Muscle of back (tissue), 3 donors: ENCODE measurements at regions not wholly inside any gene's neighbourhood (a gene's known extent, or its start where the extent isn't known, plus 50 kb on each side); places are given as distances from the start of the nearest gene placed in this dataset.
"Not testable (repeated sequence)": the region's sequence is repeated elsewhere in the genome, so short reads cannot be mapped to it uniquely, and the experiment has no call there.

Source experiments
- DNase-seq, 3 donors: peaks; one replicate each; pipeline versions ENCODE4 v3.0.0 to v3.0.0-alpha.2; 2013

- DNase-seq: no peak
Measured at GRCh38 chr4:60315586-60315985, 884.5 kb upstream of the ADGRL3 start.

DNA sequence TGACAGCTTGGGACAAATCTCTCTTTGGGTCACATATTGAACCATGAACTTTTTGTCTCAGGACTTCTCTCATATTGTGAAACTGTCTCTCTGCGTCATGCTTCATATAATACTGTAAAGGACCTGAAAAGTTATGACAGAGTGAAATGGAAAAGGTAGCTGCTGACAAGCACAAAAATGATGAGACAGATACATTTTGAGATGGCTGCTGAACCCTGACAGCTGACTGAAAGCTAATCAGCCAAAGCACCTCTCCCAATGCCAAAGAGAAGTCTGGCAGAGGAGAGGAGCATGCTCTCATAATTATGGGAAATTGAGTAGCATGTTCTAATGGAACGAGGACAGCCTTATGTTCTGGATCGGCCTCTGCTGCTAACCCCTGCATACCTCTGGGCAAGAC is 873.4 kb upstream of the ADGRL3 start:
- no peak for DNase-seq

GRCh38 chr4:60327651-60328050 is 872.5 kb upstream of the ADGRL3 start:
- peak in 2 of 3 donors; percentile 21 to 45 for DNase-seq

GRCh38 chr4:60344908-60345307 is 855.2 kb upstream of the ADGRL3 start:
- DNase-seq: peak; percentile 22 to 69 (median 25)

DNA sequence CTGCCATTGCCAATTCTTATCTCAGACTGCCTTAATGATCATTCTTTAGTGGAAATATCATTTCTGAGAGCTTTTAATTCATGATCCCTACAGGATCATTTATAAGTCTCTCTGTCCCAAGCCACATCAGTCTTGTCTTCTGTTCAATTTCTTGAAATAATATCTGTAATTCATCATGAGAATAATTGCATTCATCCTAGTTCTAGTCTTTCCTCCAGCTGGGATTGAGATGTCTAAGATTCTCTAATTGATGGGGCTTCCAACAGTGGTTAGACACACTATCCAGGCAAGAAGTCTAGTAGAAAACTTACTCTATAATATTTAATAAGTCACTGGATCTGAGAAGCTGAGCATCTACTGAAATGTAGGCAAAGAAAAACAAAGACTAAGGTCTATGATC is 854.7 kb upstream of the ADGRL3 start:
- DNase-seq: peak in 2 of 3 donors; percentile 25 to 52

DNA sequence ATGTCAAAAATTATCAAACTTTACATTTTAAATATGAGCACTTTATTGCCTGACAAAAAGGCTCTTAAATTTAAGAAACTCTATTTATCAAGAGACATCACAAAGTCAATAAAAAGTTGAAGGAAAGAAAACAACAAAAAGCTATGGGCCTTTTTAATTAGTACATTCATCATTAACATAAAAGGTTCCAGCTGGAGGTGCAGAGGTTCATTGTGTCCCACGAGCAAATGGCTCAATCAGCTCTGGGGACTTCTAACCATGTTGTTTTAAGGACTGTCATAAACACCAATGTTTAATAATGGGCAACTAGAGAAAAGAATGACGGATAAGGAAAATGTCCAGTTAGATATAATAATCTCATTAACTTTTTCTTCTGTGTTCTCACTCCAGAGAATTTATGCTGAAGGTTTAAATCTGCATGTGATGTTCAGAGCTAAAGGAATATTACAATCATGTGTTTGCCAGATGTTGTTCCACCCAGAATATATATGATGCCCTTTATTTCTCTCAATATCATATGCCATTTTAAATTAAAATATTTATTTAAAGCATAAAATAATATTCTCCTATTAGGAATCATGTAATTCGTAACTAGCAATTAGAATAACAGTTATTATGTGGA is 840.3 kb upstream of the ADGRL3 start:
- DNase-seq: no peak

DNA sequence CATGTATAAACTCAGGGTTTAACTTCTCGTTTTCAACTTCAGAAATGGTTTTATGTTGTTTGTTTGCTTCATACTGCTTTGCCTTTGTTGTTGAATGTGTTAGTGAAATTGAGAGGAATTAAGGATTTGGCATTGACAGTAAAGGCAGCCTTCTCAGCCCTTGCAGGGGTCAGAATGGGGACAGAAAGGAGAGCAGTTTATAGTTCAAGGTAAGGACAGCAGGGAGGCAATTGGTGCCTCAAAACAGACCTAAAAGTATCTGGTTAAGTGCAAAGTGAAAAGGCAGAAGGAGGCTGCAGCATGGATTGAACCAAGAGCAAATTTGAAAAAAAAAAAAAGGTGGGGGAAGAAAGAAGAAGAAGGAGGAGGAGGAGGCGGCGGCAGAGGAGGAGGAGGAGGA is 835.0 kb upstream of the ADGRL3 start:
- DNase-seq: no peak

DNA sequence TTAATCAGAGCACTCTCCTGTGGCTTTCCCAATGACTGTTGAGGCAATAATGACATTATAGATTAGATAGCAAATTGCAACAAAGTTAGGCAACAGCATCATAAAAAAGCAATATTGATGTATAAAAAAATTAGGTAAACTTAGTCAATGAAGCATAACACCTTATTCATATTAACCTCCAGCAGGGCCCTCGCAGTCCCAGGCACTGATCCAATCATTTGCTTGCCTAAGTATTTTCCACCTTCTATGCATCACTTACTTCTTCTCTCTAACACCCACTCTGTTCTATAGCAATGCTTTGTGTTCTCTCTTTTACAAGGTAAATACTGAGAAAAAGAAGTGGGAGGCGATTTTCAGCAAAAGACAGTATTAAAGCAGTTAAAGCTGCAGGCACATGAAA is 833.5 kb upstream of the ADGRL3 start:
- DNase-seq: no peak

DNA sequence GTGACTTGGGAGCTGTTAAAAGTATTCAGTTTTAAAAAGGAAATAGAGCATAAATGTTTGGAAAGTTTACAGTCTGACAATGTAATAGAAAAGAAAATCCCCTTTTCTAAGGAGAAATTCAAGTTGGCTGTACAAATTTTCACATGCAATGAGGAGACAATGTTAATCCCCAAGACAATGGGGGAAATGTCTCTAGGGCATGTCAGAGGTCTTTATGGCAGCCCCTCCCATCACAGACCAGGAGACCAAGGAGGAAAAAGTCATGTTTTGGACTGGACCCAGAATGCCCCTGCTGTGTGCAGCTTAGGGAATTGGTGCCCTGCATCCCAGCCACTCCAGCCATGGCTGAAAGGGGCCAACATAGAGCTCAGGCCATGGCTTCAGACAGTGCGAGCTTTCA is 831.1 kb upstream of the ADGRL3 start:
- no peak for DNase-seq

DNA sequence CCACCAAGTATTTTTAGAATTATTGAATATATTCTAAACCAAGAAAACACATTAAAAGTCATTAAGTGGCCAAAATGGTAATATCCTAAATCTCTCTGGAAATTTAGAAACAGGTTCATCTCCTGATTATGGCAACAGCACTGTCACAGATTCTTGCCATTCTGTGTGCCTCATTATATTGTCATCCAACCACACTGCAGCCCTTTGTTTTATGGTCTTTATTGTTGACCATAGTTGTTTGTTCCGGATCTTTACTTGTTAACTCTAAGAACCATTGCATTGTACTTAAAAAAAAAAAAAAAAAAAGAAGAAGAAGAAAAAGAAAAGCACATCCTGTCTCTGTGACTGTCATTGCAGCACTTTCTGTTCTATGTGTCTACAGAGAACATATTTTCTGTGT is 822.1 kb upstream of the ADGRL3 start:
- DNase-seq: no peak

DNA sequence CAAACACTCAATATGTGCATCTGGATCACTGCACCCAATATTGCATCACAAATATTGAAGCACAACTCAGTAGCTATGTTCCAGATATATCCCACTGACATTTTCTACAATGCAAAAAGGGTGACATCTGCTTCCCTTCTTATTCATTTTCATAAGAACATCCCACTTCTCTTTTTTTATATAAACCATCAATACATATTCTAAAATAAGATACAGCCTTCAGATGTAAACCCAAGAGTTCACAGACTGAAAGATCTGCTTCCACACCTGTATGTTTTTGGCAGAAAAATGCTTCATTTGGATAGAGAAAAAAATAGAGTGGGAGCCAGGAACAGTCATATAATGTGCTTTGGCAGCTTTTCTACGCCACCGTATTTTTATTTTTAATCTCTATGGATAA is 815.6 kb upstream of the ADGRL3 start:
- DNase-seq: no peak

DNA sequence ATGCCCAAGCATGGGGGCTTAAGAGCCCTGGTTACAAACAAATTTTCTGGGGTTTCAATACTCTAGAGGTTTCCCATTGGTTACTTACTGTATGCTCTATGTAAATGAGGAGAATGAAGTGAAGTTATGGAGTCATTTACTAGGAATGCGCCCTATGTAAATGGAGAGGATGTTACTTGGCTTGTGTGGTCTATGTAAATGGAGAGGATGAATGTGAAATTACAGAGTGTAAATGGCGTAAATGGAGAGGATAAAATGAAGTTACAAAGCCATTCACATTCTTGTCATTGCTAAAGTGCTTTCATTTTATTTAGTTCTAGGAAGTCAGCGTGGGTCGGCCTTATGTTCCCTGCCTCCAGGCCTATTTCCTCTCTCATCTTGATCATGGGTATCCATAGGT is 810.5 kb upstream of the ADGRL3 start:
- DNase-seq: no peak

GRCh38 chr4:60396341-60397049 is 803.6 kb upstream of the ADGRL3 start:
- DNase-seq: peak; percentile 3 to 44 (median 23)

- no peak for DNase-seq
Measured at GRCh38 chr4:60400593-60400992, 799.5 kb upstream of the ADGRL3 start.

DNA sequence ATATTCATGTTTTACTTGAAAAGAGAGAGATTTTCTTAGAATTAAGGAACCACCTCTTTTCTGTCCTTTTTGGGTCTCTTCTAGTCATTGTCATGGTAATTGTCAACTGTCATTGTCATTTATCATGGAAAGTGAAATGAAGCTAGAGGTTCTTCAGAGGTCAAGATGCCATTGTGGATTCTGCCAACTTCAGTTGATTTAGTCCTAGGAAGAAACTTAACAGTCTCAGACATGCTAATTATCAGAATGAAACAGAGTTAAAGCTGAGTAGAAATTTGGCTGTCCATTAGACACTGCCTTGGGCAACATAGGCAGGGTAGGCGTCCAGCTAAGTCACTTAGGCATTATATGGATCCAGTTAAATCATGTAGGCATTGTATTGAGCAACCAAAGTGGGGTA is 796.1 kb upstream of the ADGRL3 start:
- no peak for DNase-seq

DNA sequence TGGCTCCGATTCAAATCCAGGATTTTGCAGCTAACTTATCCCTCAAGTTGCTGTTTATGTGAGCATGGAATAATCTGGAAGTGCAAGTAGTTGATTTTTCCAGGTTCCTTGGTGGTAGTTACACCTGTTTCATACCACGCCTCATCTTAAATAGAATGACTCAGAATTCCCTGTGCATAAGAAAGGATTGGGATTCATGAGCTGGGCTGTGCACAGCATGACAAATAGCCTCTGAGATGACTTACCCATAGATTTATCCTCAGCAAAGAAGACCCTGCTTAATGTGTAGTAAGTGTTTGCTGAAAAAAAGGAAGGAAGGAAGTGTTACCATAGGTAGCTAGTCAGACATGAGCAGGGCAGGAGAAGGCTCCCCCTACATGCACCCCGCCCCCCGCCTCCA is 777.7 kb upstream of the ADGRL3 start:
- DNase-seq: no peak

DNA sequence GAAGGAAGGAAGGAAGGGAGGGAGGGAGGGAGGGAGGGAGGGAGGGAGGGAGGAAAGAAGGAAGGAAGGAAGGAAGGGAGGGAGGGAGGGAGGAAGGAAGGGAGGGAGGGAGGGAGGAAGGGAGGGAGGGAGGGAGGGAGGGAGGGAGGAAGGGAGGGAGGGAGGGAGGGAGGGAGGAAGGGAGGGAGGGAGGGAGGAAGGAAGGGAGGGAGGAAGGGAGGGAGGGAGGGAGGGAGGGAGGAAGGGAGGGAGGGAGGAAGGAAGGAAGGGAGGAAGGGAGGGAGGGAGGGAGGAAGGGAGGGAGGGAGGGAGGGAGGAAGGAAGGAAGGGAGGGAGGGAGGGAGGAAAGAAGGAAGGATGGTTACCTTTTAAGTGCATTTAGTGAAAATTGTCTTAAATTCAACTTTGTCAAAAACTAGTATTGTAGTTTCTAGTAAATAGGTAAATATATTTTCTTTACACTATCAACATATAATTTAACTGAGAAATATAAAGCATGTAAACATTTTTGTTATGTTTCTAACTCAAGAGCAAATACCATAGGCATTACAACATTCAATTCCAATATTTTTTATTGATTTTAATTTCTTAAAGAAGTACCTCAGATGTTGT is 776.4 kb upstream of the ADGRL3 start:
- DNase-seq: not testable (repeated sequence)

DNA sequence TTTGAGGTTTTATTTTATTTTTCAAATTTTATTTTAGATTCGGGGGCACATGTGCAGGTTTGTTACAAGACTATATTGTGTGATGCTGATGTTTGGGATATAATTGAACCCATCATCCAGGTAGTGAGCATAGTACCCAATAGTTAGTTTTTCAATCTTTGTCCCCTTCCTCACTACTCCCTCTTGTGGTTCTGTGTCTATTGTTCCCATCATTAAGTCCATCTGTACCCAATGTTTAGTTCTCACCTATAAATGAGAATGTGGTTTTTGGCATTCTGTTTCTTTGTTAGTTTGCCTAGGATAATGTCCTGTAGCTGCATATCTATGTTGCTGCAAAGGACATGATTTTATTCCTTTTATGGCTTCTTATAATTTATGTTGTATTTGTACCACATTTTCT is 767.2 kb upstream of the ADGRL3 start:
- DNase-seq: no peak

DNA sequence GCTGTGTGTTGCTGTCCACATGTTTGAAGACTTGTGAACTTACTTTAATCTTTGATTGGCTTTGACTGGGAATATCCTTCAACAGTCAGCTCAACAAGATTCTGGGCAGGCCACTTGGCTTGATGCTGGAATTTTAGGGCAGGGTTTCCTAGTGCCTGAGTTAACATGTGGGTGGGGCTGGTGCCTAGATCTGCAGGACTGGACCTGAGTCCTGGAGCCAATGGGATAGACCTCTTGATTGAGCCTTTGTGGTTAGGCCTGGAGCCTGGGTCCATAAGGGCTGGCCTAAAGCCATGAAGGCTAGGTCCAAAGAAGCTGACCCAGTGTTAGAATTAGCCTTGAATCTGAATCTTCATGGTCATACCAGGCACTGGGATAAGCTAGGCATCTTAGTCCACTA is 757.1 kb upstream of the ADGRL3 start:
- no peak for DNase-seq

DNA sequence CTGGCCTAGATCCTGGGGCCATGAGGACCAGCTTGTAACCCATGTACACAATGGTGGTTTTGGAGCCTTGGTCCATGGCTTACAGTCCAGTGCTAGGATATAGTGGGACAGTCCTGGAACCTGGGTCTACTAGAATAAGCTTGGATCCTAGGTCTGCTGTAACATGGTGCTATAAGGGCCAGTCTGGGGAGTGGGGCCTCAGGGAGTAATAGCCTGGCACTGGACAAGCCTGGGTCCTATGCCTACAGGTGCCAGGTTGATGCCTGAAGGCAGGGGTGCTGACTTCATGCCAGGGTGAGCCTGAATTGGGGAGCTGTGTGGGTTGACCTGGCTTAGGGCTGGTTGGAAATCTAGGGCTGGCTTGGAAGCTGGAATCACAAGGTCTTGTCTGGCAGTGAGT is 756.3 kb upstream of the ADGRL3 start:
- no peak for DNase-seq

- no peak for DNase-seq
Measured at GRCh38 chr4:60450054-60450453, 750.1 kb upstream of the ADGRL3 start.

GRCh38 chr4:60452266-60452665 is 747.9 kb upstream of the ADGRL3 start:
- no peak for DNase-seq

GRCh38 chr4:60455380-60455779 is 744.7 kb upstream of the ADGRL3 start:
- DNase-seq: no peak

- DNase-seq: no peak
Measured at GRCh38 chr4:60461551-60461950, 738.6 kb upstream of the ADGRL3 start.
